ENCODE measurements at regions not wholly inside any gene's neighbourhood (a gene's known extent, or its start where the extent isn't known, plus 50 kb on each side); places are given as distances from the start of the nearest gene placed in this dataset.

- DNase-seq (ENCODE audit: low spot score) = no peak
- Histone ChIP-seq H3K27ac (ENCODE audit: poor library complexity, severe bottlenecking) (no peak overlapping the region), H3K27me3 (ENCODE audit: insufficient read depth, poor library complexity, severe bottlenecking) (no peaks in the 10 kb centered on the region), H3K4me3 (ENCODE audit: severe bottlenecking) (no peak overlapping the region), H3K9me3 (ENCODE audit: severe bottlenecking) (no peaks in the 10 kb centered on the region), H3K36me3 (ENCODE audit: low read depth) (no peaks in the 10 kb centered on the region), H3K4me1 (ENCODE audit: insufficient read depth, poor library complexity, severe bottlenecking) (no peaks in the 10 kb centered on the region)
- TF ChIP-seq CTCF (IDR thresholded peaks at IDR 0.05; ENCODE audit: poor library complexity, severe bottlenecking) = no peak
- no peak; the same call in 2 of the 3 replicates for ATAC-seq (ENCODE audit: low read depth)
These were observed 271.9 kb downstream of the SLC16A7 start for GRCh38 chr12:59867689-59868088.

- Histone ChIP-seq H3K27me3 (ENCODE audit: insufficient read depth, poor library complexity, severe bottlenecking) (no peaks in the 10 kb centered on the region), H3K4me3 (ENCODE audit: severe bottlenecking) (no peak overlapping the region), H3K9me3 (ENCODE audit: severe bottlenecking) (no peaks in the 10 kb centered on the region), H3K27ac (ENCODE audit: poor library complexity, severe bottlenecking) (no peak overlapping the region), H3K4me1 (ENCODE audit: insufficient read depth, poor library complexity, severe bottlenecking) (no peaks in the 10 kb centered on the region), H3K36me3 (ENCODE audit: low read depth) (no peaks in the 10 kb centered on the region)
- no peak for TF ChIP-seq CTCF (IDR thresholded peaks at IDR 0.05; ENCODE audit: poor library complexity, severe bottlenecking)
- no peak for ATAC-seq (ENCODE audit: low read depth)
- DNase-seq (ENCODE audit: low spot score) = no peak
These were observed 275.9 kb downstream of the SLC16A7 start for GRCh38 chr12:59871779-59872178.

- no peak for DNase-seq (ENCODE audit: low spot score)
- no peak for TF ChIP-seq CTCF (IDR thresholded peaks at IDR 0.05; ENCODE audit: poor library complexity, severe bottlenecking)
- no peak overlapping the region for H3K4me3 ChIP-seq (ENCODE audit: severe bottlenecking)
- H3K27ac ChIP-seq (ENCODE audit: poor library complexity, severe bottlenecking) = no peak overlapping the region
- no peaks in the 10 kb centered on the region for H3K27me3 ChIP-seq (ENCODE audit: insufficient read depth, poor library complexity, severe bottlenecking)
- no peak for ATAC-seq (ENCODE audit: low read depth)
- H3K9me3 ChIP-seq (ENCODE audit: severe bottlenecking) = no peaks in the 10 kb centered on the region
- H3K4me1 ChIP-seq (ENCODE audit: insufficient read depth, poor library complexity, severe bottlenecking) = no peaks in the 10 kb centered on the region
- H3K36me3 ChIP-seq (ENCODE audit: low read depth) = no peaks in the 10 kb centered on the region
These were observed 277.3 kb downstream of the SLC16A7 start for GRCh38 chr12:59873136-59873535.

- no peak overlapping the region for H3K4me3 ChIP-seq (ENCODE audit: severe bottlenecking)
- TF ChIP-seq CTCF (IDR thresholded peaks at IDR 0.05; ENCODE audit: poor library complexity, severe bottlenecking) = no peak
- DNase-seq (ENCODE audit: low spot score) (no peak), ATAC-seq (ENCODE audit: low read depth) (no peak)
- no peaks in the 10 kb centered on the region for H3K9me3 ChIP-seq (ENCODE audit: severe bottlenecking)
- no peaks in the 10 kb centered on the region for H3K4me1 ChIP-seq (ENCODE audit: insufficient read depth, poor library complexity, severe bottlenecking)
- no peaks in the 10 kb centered on the region for H3K27me3 ChIP-seq (ENCODE audit: insufficient read depth, poor library complexity, severe bottlenecking)
- H3K36me3 ChIP-seq (ENCODE audit: low read depth) = no peaks in the 10 kb centered on the region
- H3K27ac ChIP-seq (ENCODE audit: poor library complexity, severe bottlenecking) = no peak overlapping the region
These were observed 279.0 kb downstream of the SLC16A7 start for GRCh38 chr12:59874781-59875180.

GRCh38 chr12:59886131-59886733 is 290.4 kb downstream of the SLC16A7 start:
- no peaks in the 10 kb centered on the region for H3K36me3 ChIP-seq (ENCODE audit: low read depth)
- DNase-seq (ENCODE audit: low spot score) = no peak
- H3K27me3 ChIP-seq (ENCODE audit: insufficient read depth, poor library complexity, severe bottlenecking) = peaks cover 3% of the 10 kb centered on the region
- H3K4me3 ChIP-seq (ENCODE audit: severe bottlenecking) = no peak overlapping the region
- no peak for ATAC-seq (ENCODE audit: low read depth)
- H3K9me3 ChIP-seq (ENCODE audit: severe bottlenecking) = no peaks in the 10 kb centered on the region
- TF ChIP-seq CTCF (IDR thresholded peaks at IDR 0.05; ENCODE audit: poor library complexity, severe bottlenecking) = no peak
- no peaks in the 10 kb centered on the region for H3K4me1 ChIP-seq (ENCODE audit: insufficient read depth, poor library complexity, severe bottlenecking)
- no peak overlapping the region for H3K27ac ChIP-seq (ENCODE audit: poor library complexity, severe bottlenecking)

Data from RWPE2 (cell line).